Stomach (tissue), 4 donors: ENCODE measurements at regions not wholly inside any gene's neighbourhood (a gene's known extent, or its start where the extent isn't known, plus 50 kb on each side); places are given as distances from the start of the nearest gene placed in this dataset.

Experiments used
- CTCF ChIP-seq, 7 experiments: fragments of 450-650 bp in 4 of 7; fragments of 200-600 bp in 3 of 7; sonication (generic) in 3 of 7; IDR thresholded peaks; one replicate each; pipeline ENCODE4 v1.5.1; 2016 to 2019; ENCODE audit warnings: antibody characterized with exemption in 7 of 7, control low read depth in 2 of 7, mild to moderate bottlenecking in 1 of 7
- EP300 ChIP-seq: sonication (generic); formaldehyde crosslinking; IDR thresholded peaks from one replicate; pipeline ENCODE4 v1.6.1; 2017; ENCODE audit warnings: antibody characterized with exemption
- POLR2A ChIP-seq, 4 donors: fragments of 450-650 bp; IDR thresholded peaks; one replicate each; pipeline ENCODE4 v1.6.1; 2016; ENCODE audit warnings: antibody characterized with exemption in 4 of 4, control low read depth in 2 of 4, mild to moderate bottlenecking in 1 of 4, moderate library complexity in 1 of 4
- POLR2AphosphoS5 ChIP-seq, 3 donors: sonication (generic); formaldehyde crosslinking; IDR thresholded peaks; one replicate each; pipeline ENCODE4 v1.6.1; 2016; ENCODE audit warnings: antibody characterized with exemption in 3 of 3

- TF ChIP-seq CTCF (IDR thresholded peaks at IDR 0.05) (no peak), POLR2A (IDR thresholded peaks at IDR 0.05) (no peak), POLR2AphosphoS5 (IDR thresholded peaks at IDR 0.05) (no peak), EP300 (no peak)
These were observed 774.1 kb upstream of the B3GALT2 start for GRCh38 chr1:193960499-193960898.
